Breast epithelium (tissue), 3 donors: ENCODE measurements at regions not wholly inside any gene's neighbourhood (a gene's known extent, or its start where the extent isn't known, plus 50 kb on each side); places are given as distances from the start of the nearest gene placed in this dataset.

ENCODE experiments used
- CTCF ChIP-seq, 3 donors: fragments of 450-650 bp; IDR thresholded peaks; one replicate each; pipeline ENCODE4 v1.5.1; 2016 to 2017; ENCODE audit warnings: antibody characterized with exemption in 3 of 3, mild to moderate bottlenecking in 3 of 3, moderate library complexity in 3 of 3
- POLR2AphosphoS5 ChIP-seq, 3 donors: sonication (generic); formaldehyde crosslinking; IDR thresholded peaks; one replicate each; pipeline ENCODE4 v1.6.1; 2017; ENCODE audit warnings: antibody characterized with exemption in 3 of 3

GRCh38 chr4:146059151-146059550 lies 116.4 kb upstream of the LSM6 start:
- no peak for TF ChIP-seq POLR2AphosphoS5 (IDR thresholded peaks at IDR 0.05)
- no peak for TF ChIP-seq CTCF (IDR thresholded peaks at IDR 0.05)
